ENCODE measurements at regions not wholly inside any gene's neighbourhood (a gene's known extent, or its start where the extent isn't known, plus 50 kb on each side); places are given as distances from the start of the nearest gene placed in this dataset.

- no peak for DNase-seq
These were observed 526.2 kb upstream of the CDH11 start for GRCh38 chr16:65648101-65648500.

- no peak for DNase-seq
These were observed 523.0 kb upstream of the CDH11 start for GRCh38 chr16:65644821-65645220.

- DNase-seq = no peak
These were observed 520.0 kb upstream of the CDH11 start for GRCh38 chr16:65641762-65642289.

- DNase-seq = no peak
These were observed 519.3 kb upstream of the CDH11 start for GRCh38 chr16:65641049-65641761.

- no peak for DNase-seq
These were observed 513.0 kb upstream of the CDH11 start for GRCh38 chr16:65634833-65635232.

- no peak for DNase-seq
These were observed 512.4 kb upstream of the CDH11 start for GRCh38 chr16:65634291-65634690.

- no peak for DNase-seq
These were observed 502.8 kb upstream of the CDH11 start for GRCh38 chr16:65624666-65625065.

GRCh38 chr16:65624229-65624628 is 502.4 kb upstream of the CDH11 start:
- DNase-seq = no peak

- DNase-seq = no peak
These were observed 501.0 kb upstream of the CDH11 start for GRCh38 chr16:65622871-65623270.

- DNase-seq = no peak
These were observed 500.3 kb upstream of the CDH11 start for GRCh38 chr16:65622151-65622550.

GRCh38 chr16:65621640-65622039 is 499.8 kb upstream of the CDH11 start:
- DNase-seq = no peak

GRCh38 chr16:65619606-65620005 is 497.7 kb upstream of the CDH11 start:
- no peak for DNase-seq

GRCh38 chr16:65618931-65619330 is 497.1 kb upstream of the CDH11 start:
- no peak for DNase-seq

GRCh38 chr16:65618333-65618732 is 496.5 kb upstream of the CDH11 start:
- DNase-seq = no peak

- no peak for DNase-seq
These were observed 495.6 kb upstream of the CDH11 start for GRCh38 chr16:65617421-65617820.

GRCh38 chr16:65608455-65608854 is 486.6 kb upstream of the CDH11 start:
- no peak for DNase-seq

GRCh38 chr16:65604771-65605170 is 482.9 kb upstream of the CDH11 start:
- no peak for DNase-seq

GRCh38 chr16:65601781-65602180 is 479.9 kb upstream of the CDH11 start:
- DNase-seq = no peak

GRCh38 chr16:65600629-65601028 is 478.8 kb upstream of the CDH11 start:
- DNase-seq = no peak

GRCh38 chr16:65600046-65600445 is 478.2 kb upstream of the CDH11 start:
- DNase-seq = no peak

- no peak for DNase-seq
These were observed 476.8 kb upstream of the CDH11 start for GRCh38 chr16:65598621-65599020.

- no peak for DNase-seq
These were observed 461.6 kb upstream of the CDH11 start for GRCh38 chr16:65583498-65583897.

GRCh38 chr16:65579050-65579449 is 457.2 kb upstream of the CDH11 start:
- DNase-seq = no peak

GRCh38 chr16:65576631-65577030 is 454.8 kb upstream of the CDH11 start:
- DNase-seq = no peak

GRCh38 chr16:65576139-65576538 is 454.3 kb upstream of the CDH11 start:
- no peak for DNase-seq

All from T1000 (cell line).